ENCODE measurements at regions not wholly inside any gene's neighbourhood (a gene's known extent, or its start where the extent isn't known, plus 50 kb on each side); places are given as distances from the start of the nearest gene placed in this dataset.

DNA sequence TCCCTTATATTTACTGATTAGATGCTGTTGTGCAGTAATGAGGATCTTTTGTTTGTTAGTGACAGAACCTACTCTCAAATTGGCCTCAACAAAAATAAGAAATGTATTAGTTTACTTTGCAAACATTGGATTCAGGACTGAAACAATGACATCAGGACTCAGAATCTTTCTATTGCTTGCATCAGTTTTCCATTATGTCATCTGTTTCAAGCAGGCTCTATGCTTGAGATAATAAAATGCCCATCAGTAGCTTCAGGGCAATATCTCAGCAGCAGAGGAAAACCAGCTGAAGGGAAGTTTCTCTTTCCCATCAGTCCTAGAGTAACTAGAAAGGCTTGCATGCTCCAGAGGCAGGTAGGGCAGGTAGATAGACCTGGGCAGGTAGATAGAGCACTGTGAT, 375.5 kb upstream of the SLC8A1 start:
- DNase-seq: no peak
- H3K36me3 ChIP-seq: peaks cover 0 to 3% (median 0%) of the 10 kb centered on the region in 4 donors
- intact Hi-C loops (cut with DNase I): no loop called here
- no peaks in the 10 kb centered on the region for H3K4me1 ChIP-seq
- no peak overlapping the region for H3K27ac ChIP-seq
- no peak overlapping the region for H3K4me3 ChIP-seq
- H3K27me3 ChIP-seq: no peaks in the 10 kb centered on the region
- no peak for TF ChIP-seq POLR2A (IDR thresholded peaks at IDR 0.05)
- no peak for TF ChIP-seq CTCF (IDR thresholded peaks at IDR 0.05)
- no peak for ATAC-seq
- no peaks in the 10 kb centered on the region for H3K9me3 ChIP-seq

- H3K27me3 ChIP-seq: no peaks in the 10 kb centered on the region
- no peaks in the 10 kb centered on the region for H3K4me1 ChIP-seq
- TF ChIP-seq CTCF (IDR thresholded peaks at IDR 0.05): no peak
- no peak for TF ChIP-seq POLR2A (IDR thresholded peaks at IDR 0.05)
- H3K9me3 ChIP-seq: no peaks in the 10 kb centered on the region
- DNase-seq (no peak), ATAC-seq (no peak)
- H3K4me3 ChIP-seq: no peak overlapping the region
- 47% methylated on average over 3 of the region's 3 CpGs for WGBS (ENCODE audit: insufficient coverage, low coverage, low lambda C conversion rate, missing lambda C conversion rate)
- peaks cover 0 to under 1% (median 0%) of the 10 kb centered on the region in 4 donors for H3K36me3 ChIP-seq
- H3K27ac ChIP-seq: no peak overlapping the region
- intact Hi-C loops (cut with DNase I): no loop called here
Observed at GRCh38 chr2:40831321-40831873, 379.5 kb upstream of the SLC8A1 start.

DNA sequence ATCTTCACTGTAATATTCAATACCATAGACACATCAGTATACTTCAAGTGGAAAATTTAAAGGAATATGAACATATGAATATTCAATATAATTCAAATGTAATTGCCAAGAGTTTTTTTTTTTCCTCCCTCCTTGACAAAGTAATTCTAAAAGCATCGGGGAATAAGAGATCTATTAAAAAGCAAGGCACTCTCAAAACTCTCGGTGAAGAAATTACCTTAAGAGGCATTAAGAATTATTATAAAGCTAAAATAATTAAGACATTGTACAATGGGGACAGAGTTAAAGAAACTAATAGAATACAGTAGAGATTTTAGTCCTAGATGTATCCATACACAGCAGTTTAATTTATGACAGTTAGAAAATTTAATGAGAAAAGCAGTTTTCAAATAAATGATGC, 390.0 kb upstream of the SLC8A1 start:
- Histone ChIP-seq H3K4me3 (no peak overlapping the region), H3K36me3 (no peaks in the 10 kb centered on the region), H3K27ac (no peak overlapping the region), H3K9me3 (no peaks in the 10 kb centered on the region), H3K4me1 (no peaks in the 10 kb centered on the region), H3K27me3 (no peaks in the 10 kb centered on the region)
- no peak for ATAC-seq
- no peak for DNase-seq
- intact Hi-C loops (cut with DNase I): no loop called here
- TF ChIP-seq POLR2A (IDR thresholded peaks at IDR 0.05): no peak
- TF ChIP-seq CTCF (IDR thresholded peaks at IDR 0.05): no peak
- WGBS (ENCODE audit: insufficient coverage, low coverage, low lambda C conversion rate, missing lambda C conversion rate): 67% methylated on average over 2 of the region's 2 CpGs

DNA sequence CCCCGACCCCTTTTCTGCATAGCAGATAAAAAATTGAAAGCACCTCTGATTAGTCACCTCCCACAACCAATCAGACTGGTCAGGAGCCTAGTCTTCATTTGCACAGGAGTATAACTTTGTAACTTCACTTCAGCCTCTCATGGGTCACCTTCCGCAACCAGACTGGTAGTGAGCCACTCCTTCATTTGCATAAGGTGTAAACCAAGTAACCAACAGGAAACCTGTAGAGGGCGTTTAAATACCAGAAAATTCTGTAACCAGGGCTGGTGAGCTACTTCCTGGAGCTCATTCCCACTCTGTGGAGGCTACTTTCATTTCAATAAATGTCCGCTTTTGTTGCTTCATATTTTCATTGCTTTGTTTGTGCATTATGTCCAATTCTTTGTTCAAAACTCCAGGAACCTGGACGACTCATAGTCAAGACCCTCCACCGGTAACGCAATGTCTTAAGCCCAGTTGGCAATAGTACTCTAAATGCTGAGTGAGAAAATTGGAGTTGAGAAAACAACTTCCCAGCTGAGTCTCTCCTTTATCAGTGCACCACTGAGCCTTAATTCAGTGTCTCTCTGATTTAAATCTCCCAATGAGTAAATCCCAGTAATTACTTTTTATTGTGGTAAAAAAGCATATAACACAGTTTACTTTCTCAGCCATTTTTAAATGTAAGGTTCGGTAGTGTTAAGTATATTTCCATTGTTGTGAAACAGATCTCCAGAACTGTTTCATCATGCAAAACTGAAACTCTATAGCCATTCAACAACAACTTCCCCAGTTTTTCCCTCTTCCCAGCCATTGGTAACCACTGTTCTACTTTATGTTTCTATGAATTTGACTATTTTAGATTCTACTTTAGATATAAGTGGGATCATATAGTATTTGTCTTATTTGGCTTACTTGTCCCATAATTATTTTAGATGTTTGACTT, 392.7 kb upstream of the SLC8A1 start:
- no peak overlapping the region for H3K27ac ChIP-seq
- no peak for ATAC-seq
- no peaks in the 10 kb centered on the region for H3K9me3 ChIP-seq
- H3K36me3 ChIP-seq: no peaks in the 10 kb centered on the region
- TF ChIP-seq CTCF (IDR thresholded peaks at IDR 0.05) (no peak), POLR2A (IDR thresholded peaks at IDR 0.05) (no peak)
- intact Hi-C loops (cut with DNase I): no loop called here
- DNase-seq: no peak
- H3K27me3 ChIP-seq: no peaks in the 10 kb centered on the region
- no peak overlapping the region for H3K4me3 ChIP-seq
- 65% methylated on average over 7 of the region's 8 CpGs for WGBS (ENCODE audit: insufficient coverage, low coverage, low lambda C conversion rate, missing lambda C conversion rate)
- no peaks in the 10 kb centered on the region for H3K4me1 ChIP-seq
